ENCODE measurements at regions not wholly inside any gene's neighbourhood (a gene's known extent, or its start where the extent isn't known, plus 50 kb on each side); places are given as distances from the start of the nearest gene placed in this dataset.

DNA sequence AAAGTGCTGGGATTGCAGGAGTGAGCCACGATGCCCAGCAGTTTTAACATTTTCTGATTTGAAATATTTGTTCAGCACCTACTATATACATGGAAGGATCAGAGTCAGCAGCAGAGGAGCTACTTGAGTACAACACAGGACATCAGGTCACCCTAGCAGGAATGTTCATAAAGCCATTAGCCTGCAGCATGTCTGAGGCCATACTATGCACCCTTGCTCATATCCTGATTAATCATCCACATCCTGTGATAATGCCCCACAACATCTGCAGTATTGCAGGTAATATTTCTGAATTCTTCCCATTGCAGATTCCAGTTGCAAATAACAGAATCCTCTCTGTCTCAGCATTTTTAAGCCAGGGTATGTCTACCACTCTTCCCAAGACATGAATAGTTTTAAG, 135.5 kb upstream of the PRNP start:
- Mint-ChIP-seq H3K27me3 (ENCODE audit: insufficient read depth, unreplicated experiment) (peaks cover 2% of the 10 kb centered on the region), H3K36me3 (ENCODE audit: insufficient read depth, unreplicated experiment) (no peaks in the 10 kb centered on the region), H3K9me3 (ENCODE audit: unreplicated experiment) (peaks cover 17% of the 10 kb centered on the region), H3K27ac (ENCODE audit: unreplicated experiment) (no peak overlapping the region), H3K4me3 (ENCODE audit: unreplicated experiment) (no peak overlapping the region), H3K4me1 (ENCODE audit: low read depth, unreplicated experiment) (peaks cover 5% of the 10 kb centered on the region)
- TF ChIP-seq, protein P1, sequence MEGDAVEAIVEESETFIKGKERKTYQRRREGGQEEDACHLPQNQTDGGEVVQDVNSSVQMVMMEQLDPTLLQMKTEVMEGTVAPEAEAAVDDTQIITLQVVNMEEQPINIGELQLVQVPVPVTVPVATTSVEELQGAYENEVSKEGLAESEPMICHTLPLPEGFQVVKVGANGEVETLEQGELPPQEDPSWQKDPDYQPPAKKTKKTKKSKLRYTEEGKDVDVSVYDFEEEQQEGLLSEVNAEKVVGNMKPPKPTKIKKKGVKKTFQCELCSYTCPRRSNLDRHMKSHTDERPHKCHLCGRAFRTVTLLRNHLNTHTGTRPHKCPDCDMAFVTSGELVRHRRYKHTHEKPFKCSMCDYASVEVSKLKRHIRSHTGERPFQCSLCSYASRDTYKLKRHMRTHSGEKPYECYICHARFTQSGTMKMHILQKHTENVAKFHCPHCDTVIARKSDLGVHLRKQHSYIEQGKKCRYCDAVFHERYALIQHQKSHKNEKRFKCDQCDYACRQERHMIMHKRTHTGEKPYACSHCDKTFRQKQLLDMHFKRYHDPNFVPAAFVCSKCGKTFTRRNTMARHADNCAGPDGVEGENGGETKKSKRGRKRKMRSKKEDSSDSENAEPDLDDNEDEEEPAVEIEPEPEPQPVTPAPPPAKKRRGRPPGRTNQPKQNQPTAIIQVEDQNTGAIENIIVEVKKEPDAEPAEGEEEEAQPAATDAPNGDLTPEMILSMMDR (IDR thresholded peaks at IDR 0.05; ENCODE audit: insufficient read depth in 1 of 2, low read depth in 1 of 2, low read length in 1 of 2, severe bottlenecking in 1 of 2, unreplicated experiment in 1 of 2), result no peak
- intact Hi-C loops (cut with micrococcal nuclease; ENCODE audit: unreplicated experiment), result no loop called here
- no peak overlapping the region for H3K4me3 ChIP-seq (ENCODE audit: low read depth, low read length)
- H3K4me1 ChIP-seq, result no peaks in the 10 kb centered on the region; the same call in 1 of the 2 replicates
- no peaks in the 10 kb centered on the region for H3K27me3 ChIP-seq (replicated peaks; ENCODE audit: control insufficient read depth, insufficient read depth, low read length)
- no TSS peak for BruUV-seq (replicated peaks)
- no peaks in the 10 kb centered on the region for H3K36me3 ChIP-seq (ENCODE audit: control insufficient read depth, insufficient read depth, low read length)
- POLR2A ChIA-PET, result no interaction called here
- CTCF ChIA-PET, result no interaction called here
- DNase-seq, result no peak
- H3K9me3 ChIP-seq, result no peaks in the 10 kb centered on the region; the same call in 1 of the 2 replicates

DNA sequence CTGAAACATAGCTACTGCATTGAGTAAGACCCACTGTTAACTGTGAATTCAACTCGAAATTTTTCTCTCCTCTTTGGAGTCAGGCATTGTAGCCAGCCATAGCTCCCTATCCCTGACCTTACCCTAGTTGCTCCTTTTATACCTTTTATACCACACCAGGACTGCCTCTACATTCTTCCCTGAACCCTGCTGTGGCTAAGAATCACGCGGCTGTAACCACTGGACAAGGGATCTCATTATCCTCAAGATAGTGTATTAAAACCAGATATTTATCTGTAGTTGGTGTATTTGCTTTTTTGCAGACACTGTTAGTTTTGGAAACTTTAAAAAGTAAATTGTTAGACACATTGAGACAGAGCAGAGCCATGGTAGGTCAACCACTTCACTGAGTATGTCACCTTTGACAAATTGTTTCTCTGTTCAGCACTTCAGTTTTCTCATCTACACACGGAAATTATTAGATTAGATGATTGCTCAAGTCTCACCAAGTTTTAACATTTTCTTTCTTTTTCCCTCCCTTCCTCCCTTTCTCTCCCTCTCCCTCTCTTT, 136.5 kb upstream of the PRNP start:
- no peaks in the 10 kb centered on the region; the same call in 1 of the 2 replicates for H3K9me3 ChIP-seq
- H3K36me3 Mint-ChIP-seq (ENCODE audit: insufficient read depth, unreplicated experiment), result no peaks in the 10 kb centered on the region
- H3K4me3 Mint-ChIP-seq (ENCODE audit: unreplicated experiment), result no peak overlapping the region
- intact Hi-C loops (cut with micrococcal nuclease; ENCODE audit: unreplicated experiment), result no loop called here
- TF ChIP-seq, protein P1 (IDR thresholded peaks at IDR 0.05; ENCODE audit: insufficient read depth in 1 of 2, low read depth in 1 of 2, low read length in 1 of 2, severe bottlenecking in 1 of 2, unreplicated experiment in 1 of 2), result no peak
- H3K27me3 ChIP-seq (replicated peaks; ENCODE audit: control insufficient read depth, insufficient read depth, low read length), result no peaks in the 10 kb centered on the region
- H3K4me1 ChIP-seq, result no peaks in the 10 kb centered on the region; the same call in 1 of the 2 replicates
- DNase-seq, result no peak
- CTCF ChIA-PET, result no interaction called here
- peaks cover 7% of the 10 kb centered on the region for H3K27me3 Mint-ChIP-seq (ENCODE audit: insufficient read depth, unreplicated experiment)
- BruUV-seq (replicated peaks), result no TSS peak
- no peak overlapping the region for H3K4me3 ChIP-seq (ENCODE audit: low read depth, low read length)
- H3K27ac Mint-ChIP-seq (ENCODE audit: unreplicated experiment), result no peak overlapping the region
- no peaks in the 10 kb centered on the region for H3K36me3 ChIP-seq (ENCODE audit: control insufficient read depth, insufficient read depth, low read length)
- peaks cover 5% of the 10 kb centered on the region for H3K4me1 Mint-ChIP-seq (ENCODE audit: low read depth, unreplicated experiment)
- POLR2A ChIA-PET, result no interaction called here
- H3K9me3 Mint-ChIP-seq (ENCODE audit: unreplicated experiment), result peaks cover 17% of the 10 kb centered on the region

DNA sequence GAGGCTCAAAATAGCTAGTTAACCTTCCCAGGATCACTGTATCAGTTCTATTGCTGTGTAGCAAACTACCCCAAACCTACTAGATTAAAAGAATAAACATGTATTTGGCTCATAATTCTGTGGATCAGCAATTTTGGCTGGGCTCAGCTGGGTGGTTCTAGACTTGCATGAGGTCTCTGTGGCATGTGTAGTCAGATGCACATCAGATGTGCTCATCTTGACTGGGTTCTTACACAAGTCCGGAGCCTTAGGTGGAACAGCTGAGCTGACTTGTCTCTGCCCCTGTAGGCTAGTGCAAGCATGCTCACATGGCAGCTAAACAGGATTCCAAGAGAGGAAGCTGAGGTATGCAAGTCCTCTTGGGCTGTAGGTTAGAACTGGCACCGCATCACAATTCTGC, 137.7 kb upstream of the PRNP start:
- no peak overlapping the region for H3K27ac Mint-ChIP-seq (ENCODE audit: unreplicated experiment)
- H3K4me1 Mint-ChIP-seq (ENCODE audit: low read depth, unreplicated experiment), result peaks cover 5% of the 10 kb centered on the region
- H3K27me3 ChIP-seq (replicated peaks; ENCODE audit: control insufficient read depth, insufficient read depth, low read length), result no peaks in the 10 kb centered on the region
- no peak for DNase-seq
- BruUV-seq (replicated peaks), result no TSS peak
- ChIA-PET POLR2A (no interaction called here), CTCF (no interaction called here)
- no peaks in the 10 kb centered on the region for H3K36me3 ChIP-seq (ENCODE audit: control insufficient read depth, insufficient read depth, low read length)
- no peaks in the 10 kb centered on the region; the same call in 1 of the 2 replicates for H3K9me3 ChIP-seq
- intact Hi-C loops (cut with micrococcal nuclease; ENCODE audit: unreplicated experiment), result no loop called here
- TF ChIP-seq, protein P1 (IDR thresholded peaks at IDR 0.05; ENCODE audit: insufficient read depth in 1 of 2, low read depth in 1 of 2, low read length in 1 of 2, severe bottlenecking in 1 of 2, unreplicated experiment in 1 of 2), result no peak
- H3K4me1 ChIP-seq, result no peaks in the 10 kb centered on the region; the same call in 1 of the 2 replicates
- H3K9me3 Mint-ChIP-seq (ENCODE audit: unreplicated experiment), result peaks cover 17% of the 10 kb centered on the region
- H3K27me3 Mint-ChIP-seq (ENCODE audit: insufficient read depth, unreplicated experiment), result peaks cover 8% of the 10 kb centered on the region
- H3K36me3 Mint-ChIP-seq (ENCODE audit: insufficient read depth, unreplicated experiment), result no peaks in the 10 kb centered on the region
- no peak overlapping the region for H3K4me3 ChIP-seq (ENCODE audit: low read depth, low read length)
- H3K4me3 Mint-ChIP-seq (ENCODE audit: unreplicated experiment), result no peak overlapping the region

Data from Caco-2 (cell line).